Endodermal cell (in vitro differentiated cells): ENCODE measurements at regions not wholly inside any gene's neighbourhood (a gene's known extent, or its start where the extent isn't known, plus 50 kb on each side); places are given as distances from the start of the nearest gene placed in this dataset.
"Not testable (repeated sequence)": the region's sequence is repeated elsewhere in the genome, so short reads cannot be mapped to it uniquely, and the experiment has no call there.

Experiments used
- DNase-seq: peaks from one replicate; pipeline ENCODE4 v3.0.0-alpha.2; 2017
- H3K27ac ChIP-seq: 2 replicates; pipeline ENCODE4 v1.5.1; 2013; ENCODE audit warnings: mild to moderate bottlenecking, low read depth, low read length, moderate library complexity
- H3K27me3 ChIP-seq: 2 replicates; pipeline ENCODE4 v1.6.1; 2013; ENCODE audit warnings: mild to moderate bottlenecking, low read length, moderate library complexity; ENCODE audit not compliant: insufficient read depth, control insufficient read depth, poor library complexity, severe bottlenecking
- H3K36me3 ChIP-seq: 2 replicates; pipeline ENCODE4 v1.7.0; 2013; ENCODE audit warnings: mild to moderate bottlenecking, low read length, moderate library complexity; ENCODE audit not compliant: control insufficient read depth, insufficient read depth
- H3K4me1 ChIP-seq: one replicate; pipeline ENCODE4 v1.7.0; 2013; ENCODE audit warnings: low read length; ENCODE audit not compliant: control insufficient read depth, insufficient read depth
- H3K4me3 ChIP-seq: 2 replicates; pipeline ENCODE4 v1.5.1; 2013; ENCODE audit warnings: mild to moderate bottlenecking, low read length, moderate library complexity
- H3K9ac ChIP-seq: 2 replicates; pipeline ENCODE4 v1.6.1; 2013; ENCODE audit warnings: mild to moderate bottlenecking, low read length, moderate library complexity; ENCODE audit not compliant: poor library complexity, severe bottlenecking; ENCODE audit errors: extremely low read depth
- H3K9me3 ChIP-seq: 2 replicates; pipeline ENCODE4 v1.6.1; 2013; ENCODE audit warnings: mild to moderate bottlenecking, low read length, moderate library complexity; ENCODE audit not compliant: control insufficient read depth
- H3K27ac Mint-ChIP-seq: 2 replicates; pipeline ENCODE4 v1.8.0; 2020; ENCODE audit warnings: mixed read lengths
- H3K27me3 Mint-ChIP-seq: 2 replicates; pipeline ENCODE4 v1.8.0; 2021; ENCODE audit warnings: mild to moderate bottlenecking, mixed read lengths; ENCODE audit not compliant: insufficient read depth
- H3K36me3 Mint-ChIP-seq: 2 replicates; pipeline ENCODE4 v1.8.0; 2020; ENCODE audit warnings: low read depth, mixed read lengths
- H3K4me1 Mint-ChIP-seq: 2 replicates; pipeline ENCODE4 v1.8.0; 2020; ENCODE audit warnings: mixed read lengths
- H3K4me3 Mint-ChIP-seq: 2 replicates; pipeline ENCODE4 v1.8.0; 2020; ENCODE audit warnings: mild to moderate bottlenecking, moderate library complexity, mixed read lengths
- H3K9me3 Mint-ChIP-seq: 2 replicates; pipeline ENCODE4 v1.8.0; 2020; ENCODE audit warnings: mild to moderate bottlenecking, mixed read lengths
- WGBS, 2 experiments: methylation state at CpG; one replicate each; pipeline versions ENCODE4 v1.1.5 to v1.1.7; 2013; ENCODE audit warnings: missing lambda C conversion rate in 2 of 2, mixed read lengths in 1 of 2; ENCODE audit not compliant: insufficient coverage in 1 of 2, insufficient read length in 1 of 2; 5-methylcytosine and 5-hydroxymethylcytosine counted together

DNA sequence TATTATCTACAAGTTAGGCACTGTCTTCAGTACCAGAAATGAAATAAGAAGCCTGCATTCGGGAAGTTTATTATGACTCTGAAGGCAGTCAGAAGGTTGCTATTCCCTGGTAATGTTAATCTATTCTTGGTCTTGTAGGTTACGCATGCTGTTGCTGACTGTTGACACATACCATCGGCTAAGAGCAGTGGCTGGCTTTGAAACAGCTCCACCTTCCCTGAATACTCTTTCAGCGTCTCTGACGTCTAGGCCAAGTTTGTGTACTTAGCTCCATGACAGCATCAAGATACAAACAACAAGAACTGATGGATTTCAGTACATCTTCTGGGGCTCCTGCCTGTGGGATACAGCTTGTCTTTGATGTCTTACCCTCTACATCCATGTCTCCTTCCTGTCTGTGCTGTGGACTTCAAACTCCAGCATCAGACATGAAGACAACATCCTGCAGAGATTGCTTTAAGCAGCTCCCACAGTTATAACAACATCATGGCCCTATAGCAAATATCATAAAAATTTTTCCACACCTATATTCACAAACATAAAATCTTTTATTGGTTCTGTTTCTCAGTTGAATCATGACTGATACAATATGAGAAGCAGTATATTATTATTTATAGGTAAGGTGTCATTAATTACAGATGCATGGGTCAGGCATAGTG, 151.5 kb upstream of the FAM240B start:
- not testable (repeated sequence) for H3K9ac ChIP-seq, H3K9me3 ChIP-seq, DNase-seq, H3K36me3 ChIP-seq, H3K36me3 Mint-ChIP-seq, H3K27ac ChIP-seq, H3K27ac Mint-ChIP-seq, H3K4me3 ChIP-seq, H3K4me3 Mint-ChIP-seq, H3K27me3 ChIP-seq, H3K27me3 Mint-ChIP-seq, H3K4me1 Mint-ChIP-seq, H3K4me1 ChIP-seq, H3K9me3 Mint-ChIP-seq
- 0% methylated on average over 1 of the region's 5 CpGs; no CpG with 5 or more reads in 1 of the 2 experiments for WGBS, 2 experiments

DNA sequence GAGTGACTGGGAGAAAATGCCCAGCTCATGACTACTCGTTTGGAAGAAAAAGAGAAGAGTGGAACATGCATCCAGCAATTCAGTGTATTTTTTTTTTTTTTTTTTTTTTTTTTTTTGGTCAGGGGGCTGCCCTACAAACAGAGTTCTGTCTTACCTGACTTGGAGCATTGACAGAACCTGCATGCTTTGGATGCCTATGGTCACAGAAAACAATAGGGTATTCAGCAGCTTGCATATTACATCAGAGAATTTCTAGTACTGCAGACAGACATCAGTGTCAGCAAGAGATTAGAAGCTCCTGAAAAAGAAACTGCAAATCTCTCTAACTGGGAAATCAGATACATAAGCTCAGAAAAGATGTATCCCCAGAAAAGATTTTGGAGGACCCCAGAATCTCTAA, 139.9 kb upstream of the FAM240B start:
- H3K9ac ChIP-seq, H3K36me3 Mint-ChIP-seq, H3K9me3 Mint-ChIP-seq, H3K27ac ChIP-seq, H3K4me1 Mint-ChIP-seq, H3K27me3 ChIP-seq, H3K9me3 ChIP-seq, H3K27me3 Mint-ChIP-seq, H3K4me3 Mint-ChIP-seq, H3K27ac Mint-ChIP-seq, H3K4me3 ChIP-seq, H3K4me1 ChIP-seq, DNase-seq, H3K36me3 ChIP-seq: not testable (repeated sequence)
- no CpG with 5 or more reads among the region's 1 CpG for WGBS, 2 experiments

DNA sequence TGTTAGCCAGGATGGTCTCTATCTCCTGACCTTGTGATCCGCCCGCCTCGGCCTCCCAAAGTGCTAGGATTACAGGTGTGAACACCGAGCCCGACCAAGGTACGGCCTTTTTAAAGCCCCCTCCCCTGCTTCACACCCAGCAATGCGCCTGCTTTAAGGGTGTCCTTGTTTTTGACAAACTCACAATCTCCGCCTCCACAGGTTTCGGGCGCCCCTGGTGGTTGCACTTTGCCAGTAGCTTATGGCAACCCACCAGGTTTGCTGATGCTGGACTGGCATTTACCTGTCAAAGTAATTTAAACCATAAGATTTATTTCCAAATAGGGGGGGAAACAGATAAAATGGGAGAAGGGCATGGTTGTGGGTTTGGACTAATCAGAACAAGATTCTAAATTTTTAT, 129.0 kb upstream of the FAM240B start:
- not testable (repeated sequence) for H3K4me3 ChIP-seq, H3K27me3 Mint-ChIP-seq, H3K4me1 Mint-ChIP-seq, H3K36me3 Mint-ChIP-seq, H3K4me3 Mint-ChIP-seq, DNase-seq, H3K27me3 ChIP-seq, H3K27ac Mint-ChIP-seq, H3K36me3 ChIP-seq, H3K27ac ChIP-seq, H3K9ac ChIP-seq, H3K9me3 ChIP-seq, H3K4me1 ChIP-seq, H3K9me3 Mint-ChIP-seq
- WGBS, 2 experiments, result no CpG with 5 or more reads among the region's 10 CpGs

DNA sequence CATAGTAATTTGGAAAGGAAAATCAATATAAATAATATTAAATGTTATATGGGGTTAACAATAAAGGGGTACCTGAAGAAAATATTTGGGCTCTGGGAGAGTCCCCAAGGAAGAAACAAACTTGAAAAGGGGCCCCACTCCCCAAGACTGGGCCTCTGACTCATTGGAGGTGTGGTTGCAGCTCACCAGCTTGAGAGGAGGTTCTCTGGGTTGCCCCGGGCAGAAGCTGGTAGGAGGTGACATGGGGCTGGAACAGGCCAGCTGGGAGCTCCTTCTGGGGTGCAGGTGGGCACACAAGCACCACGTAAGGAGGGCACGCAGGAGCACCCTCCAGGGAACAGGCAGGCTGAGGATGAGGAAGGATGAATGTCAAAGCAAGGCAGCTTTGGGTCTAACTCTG, 120.3 kb upstream of the FAM240B start:
- not testable (repeated sequence) for H3K27ac ChIP-seq, H3K27me3 ChIP-seq, H3K27me3 Mint-ChIP-seq, H3K9me3 Mint-ChIP-seq, H3K4me1 ChIP-seq, H3K36me3 Mint-ChIP-seq, H3K27ac Mint-ChIP-seq, H3K9ac ChIP-seq, H3K9me3 ChIP-seq, H3K36me3 ChIP-seq, H3K4me3 Mint-ChIP-seq, H3K4me1 Mint-ChIP-seq, H3K4me3 ChIP-seq, DNase-seq
- no CpG with 5 or more reads among the region's 3 CpGs for WGBS, 2 experiments

- H3K9ac ChIP-seq, H3K4me3 ChIP-seq, H3K27me3 Mint-ChIP-seq, DNase-seq, H3K9me3 Mint-ChIP-seq, H3K36me3 ChIP-seq, H3K27ac ChIP-seq, H3K4me1 Mint-ChIP-seq, H3K4me1 ChIP-seq, H3K9me3 ChIP-seq, H3K27ac Mint-ChIP-seq, H3K27me3 ChIP-seq, H3K36me3 Mint-ChIP-seq, H3K4me3 Mint-ChIP-seq: not testable (repeated sequence)
- no CpG with 5 or more reads among the region's 3 CpGs for WGBS, 2 experiments
Measured at GRCh38 chr9:38833706-38834105, 113.8 kb upstream of the FAM240B start.

GRCh38 chr9:38813855-38814254, 93.9 kb upstream of the FAM240B start:
- not testable (repeated sequence) for H3K4me3 Mint-ChIP-seq, H3K36me3 ChIP-seq, H3K4me3 ChIP-seq, H3K4me1 Mint-ChIP-seq, H3K27me3 ChIP-seq, H3K4me1 ChIP-seq, H3K36me3 Mint-ChIP-seq, H3K27ac Mint-ChIP-seq, H3K27me3 Mint-ChIP-seq, H3K9me3 ChIP-seq, H3K9ac ChIP-seq, H3K27ac ChIP-seq, H3K9me3 Mint-ChIP-seq, DNase-seq
- WGBS, 2 experiments, result 100% methylated on average over 1 of the region's 6 CpGs; no CpG with 5 or more reads in 1 of the 2 experiments

DNA sequence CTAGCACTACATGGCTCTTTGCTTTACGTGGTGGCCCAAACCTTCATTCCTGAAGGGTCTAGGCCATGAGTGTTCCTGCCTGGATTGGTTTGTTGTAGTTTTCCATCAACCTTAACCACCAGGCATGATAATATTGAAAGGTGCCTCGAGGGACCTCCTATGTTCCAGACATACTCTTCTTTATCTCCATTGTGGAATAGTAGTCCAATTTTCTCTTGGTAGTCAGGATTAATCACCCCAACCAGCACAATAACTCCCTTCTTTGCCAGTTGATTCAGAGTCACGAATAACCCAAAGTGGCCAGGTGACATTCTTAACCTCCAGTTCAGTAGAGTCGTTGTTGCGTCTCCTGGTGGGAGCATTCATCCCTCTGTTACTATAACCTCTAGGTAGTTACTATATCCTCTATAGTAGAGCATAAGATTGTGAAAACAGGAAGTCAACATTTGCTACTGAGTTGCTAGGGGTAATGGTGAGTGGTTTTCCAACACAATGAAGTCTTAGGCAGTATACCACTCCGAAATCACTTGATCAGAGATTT, 88.1 kb upstream of the FAM240B start:
- H3K36me3 Mint-ChIP-seq, H3K27ac Mint-ChIP-seq, H3K4me3 Mint-ChIP-seq, H3K27me3 Mint-ChIP-seq, H3K9me3 Mint-ChIP-seq, H3K4me3 ChIP-seq, H3K4me1 ChIP-seq, H3K4me1 Mint-ChIP-seq, H3K9me3 ChIP-seq, H3K27me3 ChIP-seq, DNase-seq, H3K9ac ChIP-seq, H3K36me3 ChIP-seq, H3K27ac ChIP-seq: not testable (repeated sequence)
- WGBS, 2 experiments, result no CpG with 5 or more reads among the region's 6 CpGs
